ENCODE measurements at regions not wholly inside any gene's neighbourhood (a gene's known extent, or its start where the extent isn't known, plus 50 kb on each side); places are given as distances from the start of the nearest gene placed in this dataset.
A peak's percentile ranks its signal among the peaks of the same experiment; 100 is the strongest.

DNA sequence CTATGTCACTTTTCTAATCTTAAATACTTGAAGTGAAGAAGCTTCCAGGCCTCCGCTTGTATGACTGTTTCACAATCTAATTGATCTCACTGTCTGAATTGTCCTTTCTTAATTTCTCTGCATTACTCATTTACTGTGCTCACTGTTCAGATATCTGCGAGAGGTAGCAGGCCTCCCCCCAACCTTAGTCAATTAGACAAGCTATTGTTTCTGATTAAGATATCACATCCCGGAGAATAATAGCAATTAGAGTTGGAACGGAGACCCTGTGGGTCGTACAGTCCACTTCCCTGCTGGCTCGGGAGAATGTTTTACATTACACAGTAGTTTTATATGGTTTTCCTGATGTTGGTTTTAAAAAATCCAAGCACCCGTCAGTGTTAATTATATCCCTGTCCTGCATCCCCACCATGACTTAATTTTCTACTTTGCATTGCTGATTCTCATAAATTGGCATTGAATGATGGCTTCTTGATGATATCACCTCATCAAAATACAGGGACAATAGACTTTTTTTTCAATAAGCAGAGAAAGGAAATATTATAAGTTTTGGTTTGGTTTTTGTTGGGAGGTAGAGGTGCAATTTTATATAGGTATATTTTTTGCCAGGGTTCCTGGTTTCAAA lies 178.7 kb upstream of the TSHZ2 start:
- DNase-seq, result no peak
- 73 to 84% (median 80%) methylated on average over 7 of the region's 7 CpGs for WGBS, 3 donors
- no peak overlapping the region for H3K4me3 ChIP-seq (ENCODE audit: low read depth in 1 of 3, low read length in 3 of 3)
- no peak overlapping the region for H3K27ac ChIP-seq (ENCODE audit: low read depth in 1 of 3, low read length in 2 of 3)
- peaks cover 0 to 2% (median 0%) of the 10 kb centered on the region in 3 donors for H3K27me3 ChIP-seq (ENCODE audit: control insufficient read depth in 3 of 3, insufficient read depth in 3 of 3, low read length in 3 of 3)
- FAIRE-seq, result no peak
- H3K9me3 ChIP-seq (ENCODE audit: control insufficient read depth in 2 of 2, insufficient read depth in 1 of 2, low read depth in 1 of 2, low read length in 1 of 2), result no peaks in the 10 kb centered on the region
- H3K36me3 ChIP-seq (ENCODE audit: control insufficient read depth in 3 of 3, insufficient read depth in 2 of 3, low read depth in 1 of 3, low read length in 3 of 3), result no peaks in the 10 kb centered on the region
- H3K4me1 ChIP-seq (ENCODE audit: control insufficient read depth in 3 of 3, insufficient read depth in 2 of 3, low read depth in 1 of 3, low read length in 2 of 3), result no peaks in the 10 kb centered on the region

- no peak overlapping the region for H3K4me3 ChIP-seq (ENCODE audit: low read depth in 1 of 3, low read length in 3 of 3)
- no peaks in the 10 kb centered on the region for H3K4me1 ChIP-seq (ENCODE audit: control insufficient read depth in 3 of 3, insufficient read depth in 2 of 3, low read depth in 1 of 3, low read length in 2 of 3)
- H3K9me3 ChIP-seq (ENCODE audit: control insufficient read depth in 2 of 2, insufficient read depth in 1 of 2, low read depth in 1 of 2, low read length in 1 of 2), result no peaks in the 10 kb centered on the region
- no peaks in the 10 kb centered on the region for H3K36me3 ChIP-seq (ENCODE audit: control insufficient read depth in 3 of 3, insufficient read depth in 2 of 3, low read depth in 1 of 3, low read length in 3 of 3)
- no peak overlapping the region for H3K27ac ChIP-seq (ENCODE audit: low read depth in 1 of 3, low read length in 2 of 3)
- DNase-seq (no peak), FAIRE-seq (no peak)
- 45 to 57% (median 53%) methylated on average over 1 of the region's 1 CpG for WGBS, 3 donors
- H3K27me3 ChIP-seq (ENCODE audit: control insufficient read depth in 3 of 3, insufficient read depth in 3 of 3, low read length in 3 of 3), result peaks cover 0 to under 1% (median 0%) of the 10 kb centered on the region in 3 donors
Observed at GRCh38 chr20:52791091-52791490, 181.1 kb upstream of the TSHZ2 start.

DNA sequence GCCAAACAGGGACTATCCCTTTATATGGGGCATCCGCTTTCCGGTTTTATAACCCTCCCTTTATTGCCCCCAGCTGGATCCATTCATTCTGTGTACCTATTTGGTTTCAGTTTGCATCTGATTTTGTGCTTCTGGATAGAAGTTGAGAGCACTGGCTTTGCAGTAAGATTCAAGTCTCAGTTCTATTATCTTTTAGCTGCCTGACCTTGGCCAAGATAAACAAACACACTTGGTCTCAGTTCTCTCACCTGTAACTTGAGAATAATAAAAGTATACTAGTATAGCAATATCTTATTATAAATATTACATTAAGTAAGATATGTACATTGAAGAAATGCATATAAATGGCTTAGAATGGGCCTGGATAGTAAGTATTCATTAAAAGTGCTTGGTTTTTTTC lies 182.4 kb upstream of the TSHZ2 start:
- no peak for DNase-seq
- Histone ChIP-seq H3K4me3 (ENCODE audit: low read depth in 1 of 3, low read length in 3 of 3) (no peak overlapping the region), H3K36me3 (ENCODE audit: control insufficient read depth in 3 of 3, insufficient read depth in 2 of 3, low read depth in 1 of 3, low read length in 3 of 3) (no peaks in the 10 kb centered on the region), H3K9me3 (ENCODE audit: control insufficient read depth in 2 of 2, insufficient read depth in 1 of 2, low read depth in 1 of 2, low read length in 1 of 2) (no peaks in the 10 kb centered on the region), H3K27ac (ENCODE audit: low read depth in 1 of 3, low read length in 2 of 3) (no peak overlapping the region), H3K27me3 (ENCODE audit: control insufficient read depth in 3 of 3, insufficient read depth in 3 of 3, low read length in 3 of 3) (no peaks in the 10 kb centered on the region), H3K4me1 (ENCODE audit: control insufficient read depth in 3 of 3, insufficient read depth in 2 of 3, low read depth in 1 of 3, low read length in 2 of 3) (no peaks in the 10 kb centered on the region)
- WGBS, 3 donors, result 8 to 58% (median 50%) methylated on average over 2 of the region's 2 CpGs
- no peak for FAIRE-seq

- H3K36me3 ChIP-seq (ENCODE audit: control insufficient read depth in 3 of 3, insufficient read depth in 2 of 3, low read depth in 1 of 3, low read length in 3 of 3), result no peaks in the 10 kb centered on the region
- WGBS, 3 donors, result 66 to 76% (median 70%) methylated on average over 3 of the region's 3 CpGs
- DNase-seq, result no peak
- H3K27me3 ChIP-seq (ENCODE audit: control insufficient read depth in 3 of 3, insufficient read depth in 3 of 3, low read length in 3 of 3), result no peaks in the 10 kb centered on the region
- no peaks in the 10 kb centered on the region for H3K4me1 ChIP-seq (ENCODE audit: control insufficient read depth in 3 of 3, insufficient read depth in 2 of 3, low read depth in 1 of 3, low read length in 2 of 3)
- H3K9me3 ChIP-seq (ENCODE audit: control insufficient read depth in 2 of 2, insufficient read depth in 1 of 2, low read depth in 1 of 2, low read length in 1 of 2), result no peaks in the 10 kb centered on the region
- H3K27ac ChIP-seq (ENCODE audit: low read depth in 1 of 3, low read length in 2 of 3), result no peak overlapping the region
- no peak for FAIRE-seq
- H3K4me3 ChIP-seq (ENCODE audit: low read depth in 1 of 3, low read length in 3 of 3), result no peak overlapping the region
Observed at GRCh38 chr20:52787962-52788361, 184.2 kb upstream of the TSHZ2 start.

- no peaks in the 10 kb centered on the region for H3K4me1 ChIP-seq (ENCODE audit: control insufficient read depth in 3 of 3, insufficient read depth in 2 of 3, low read depth in 1 of 3, low read length in 2 of 3)
- H3K27me3 ChIP-seq (ENCODE audit: control insufficient read depth in 3 of 3, insufficient read depth in 3 of 3, low read length in 3 of 3), result no peaks in the 10 kb centered on the region
- no peak for DNase-seq
- no peaks in the 10 kb centered on the region for H3K9me3 ChIP-seq (ENCODE audit: control insufficient read depth in 2 of 2, insufficient read depth in 1 of 2, low read depth in 1 of 2, low read length in 1 of 2)
- H3K4me3 ChIP-seq (ENCODE audit: low read depth in 1 of 3, low read length in 3 of 3), result no peak overlapping the region
- no peaks in the 10 kb centered on the region for H3K36me3 ChIP-seq (ENCODE audit: control insufficient read depth in 3 of 3, insufficient read depth in 2 of 3, low read depth in 1 of 3, low read length in 3 of 3)
- no peak overlapping the region for H3K27ac ChIP-seq (ENCODE audit: low read depth in 1 of 3, low read length in 2 of 3)
- FAIRE-seq, result no peak
- 41 to 70% (median 48%) methylated on average over 3 of the region's 3 CpGs for WGBS, 3 donors
Observed at GRCh38 chr20:52787216-52787615, 184.9 kb upstream of the TSHZ2 start.

GRCh38 chr20:52785679-52786078 lies 186.5 kb upstream of the TSHZ2 start:
- Histone ChIP-seq H3K9me3 (ENCODE audit: control insufficient read depth in 2 of 2, insufficient read depth in 1 of 2, low read depth in 1 of 2, low read length in 1 of 2) (no peaks in the 10 kb centered on the region), H3K4me3 (ENCODE audit: low read depth in 1 of 3, low read length in 3 of 3) (no peak overlapping the region), H3K36me3 (ENCODE audit: control insufficient read depth in 3 of 3, insufficient read depth in 2 of 3, low read depth in 1 of 3, low read length in 3 of 3) (no peaks in the 10 kb centered on the region), H3K27ac (ENCODE audit: low read depth in 1 of 3, low read length in 2 of 3) (no peak overlapping the region), H3K27me3 (ENCODE audit: control insufficient read depth in 3 of 3, insufficient read depth in 3 of 3, low read length in 3 of 3) (no peaks in the 10 kb centered on the region), H3K4me1 (ENCODE audit: control insufficient read depth in 3 of 3, insufficient read depth in 2 of 3, low read depth in 1 of 3, low read length in 2 of 3) (no peaks in the 10 kb centered on the region)
- DNase-seq (no peak), FAIRE-seq (no peak)
- WGBS, 3 donors, result 36 to 63% (median 48%) methylated on average over 6 of the region's 6 CpGs

DNA sequence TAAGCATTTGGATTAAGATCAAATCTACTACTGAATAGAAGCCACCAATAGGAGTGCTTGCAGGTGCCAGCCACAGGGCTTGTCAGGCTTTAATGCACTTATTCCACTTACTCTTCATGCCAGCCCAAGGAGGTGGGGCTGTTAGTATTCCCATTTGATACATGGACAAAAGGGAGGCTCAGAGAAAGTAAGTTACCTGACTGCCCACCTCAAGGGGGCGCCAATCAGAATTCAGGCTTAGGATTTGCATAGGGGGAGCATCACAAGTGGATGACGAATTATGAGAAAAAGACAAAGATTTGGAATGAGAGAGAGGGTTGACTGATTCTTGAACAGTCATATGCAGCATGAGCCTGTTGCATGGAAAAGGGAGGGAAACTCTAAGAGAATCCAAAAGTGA lies 188.4 kb upstream of the TSHZ2 start:
- Histone ChIP-seq H3K4me1 (ENCODE audit: control insufficient read depth in 3 of 3, insufficient read depth in 2 of 3, low read depth in 1 of 3, low read length in 2 of 3) (no peaks in the 10 kb centered on the region), H3K4me3 (ENCODE audit: low read depth in 1 of 3, low read length in 3 of 3) (no peak overlapping the region), H3K27me3 (ENCODE audit: control insufficient read depth in 3 of 3, insufficient read depth in 3 of 3, low read length in 3 of 3) (no peaks in the 10 kb centered on the region), H3K9me3 (ENCODE audit: control insufficient read depth in 2 of 2, insufficient read depth in 1 of 2, low read depth in 1 of 2, low read length in 1 of 2) (no peaks in the 10 kb centered on the region), H3K36me3 (ENCODE audit: control insufficient read depth in 3 of 3, insufficient read depth in 2 of 3, low read depth in 1 of 3, low read length in 3 of 3) (no peaks in the 10 kb centered on the region), H3K27ac (ENCODE audit: low read depth in 1 of 3, low read length in 2 of 3) (no peak overlapping the region)
- DNase-seq, result peak in 1 of 2 donors; percentile 11
- FAIRE-seq, result no peak
- 33 to 57% (median 44%) methylated on average over 2 of the region's 2 CpGs for WGBS, 3 donors

DNA sequence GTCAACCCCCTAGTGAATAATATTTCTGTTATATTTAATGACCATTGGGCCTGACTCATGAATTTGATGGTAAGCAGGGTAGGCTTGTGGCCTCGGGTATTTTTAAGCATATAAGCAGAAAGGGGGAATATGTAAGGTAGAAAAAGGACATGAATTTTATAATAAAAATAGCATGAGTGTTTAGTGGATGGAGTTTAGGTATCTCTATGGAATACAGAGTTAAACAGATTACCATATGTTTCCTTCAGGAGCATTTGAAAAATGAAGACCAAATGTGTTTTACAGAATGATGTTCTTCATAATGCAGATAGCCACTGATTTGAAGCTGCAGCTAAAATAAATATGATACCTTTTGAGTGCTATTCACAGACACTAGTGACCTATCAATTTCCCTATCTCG lies 191.7 kb upstream of the TSHZ2 start:
- Histone ChIP-seq H3K4me3 (ENCODE audit: low read depth in 1 of 3, low read length in 3 of 3) (no peak overlapping the region), H3K27me3 (ENCODE audit: control insufficient read depth in 3 of 3, insufficient read depth in 3 of 3, low read length in 3 of 3) (no peaks in the 10 kb centered on the region), H3K36me3 (ENCODE audit: control insufficient read depth in 3 of 3, insufficient read depth in 2 of 3, low read depth in 1 of 3, low read length in 3 of 3) (no peaks in the 10 kb centered on the region), H3K27ac (ENCODE audit: low read depth in 1 of 3, low read length in 2 of 3) (no peak overlapping the region), H3K4me1 (ENCODE audit: control insufficient read depth in 3 of 3, insufficient read depth in 2 of 3, low read depth in 1 of 3, low read length in 2 of 3) (no peaks in the 10 kb centered on the region), H3K9me3 (ENCODE audit: control insufficient read depth in 2 of 2, insufficient read depth in 1 of 2, low read depth in 1 of 2, low read length in 1 of 2) (no peaks in the 10 kb centered on the region)
- no peak for FAIRE-seq
- no peak for DNase-seq
- 71 to 79% (median 73%) methylated on average over 2 of the region's 2 CpGs for WGBS, 3 donors

DNA sequence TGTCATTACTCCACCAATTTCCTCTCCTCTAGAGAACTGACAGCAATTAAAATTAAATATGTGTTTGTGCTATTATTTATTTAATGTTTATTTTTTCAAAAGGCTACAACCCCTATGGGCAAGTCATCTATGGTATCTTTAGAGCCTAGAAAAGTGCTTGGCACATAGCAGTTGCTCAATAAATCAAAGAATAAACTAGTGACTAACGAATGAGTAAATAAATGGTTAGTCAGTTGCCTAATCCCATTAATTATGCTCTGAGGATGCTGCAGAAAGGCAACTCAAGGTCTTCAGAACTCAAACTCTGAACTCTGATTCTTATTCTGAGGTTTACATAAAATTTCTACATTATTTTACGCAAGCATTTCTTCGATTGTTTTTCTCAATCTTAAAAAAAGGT lies 193.0 kb upstream of the TSHZ2 start:
- WGBS, 3 donors, result 79 to 82% (median 79%) methylated on average over 3 of the region's 3 CpGs

More for the DNA sequence above, 193.0 kb upstream of the TSHZ2 start:
- H3K27me3 ChIP-seq (ENCODE audit: control insufficient read depth in 3 of 3, insufficient read depth in 3 of 3, low read length in 3 of 3), result no peaks in the 10 kb centered on the region
- no peak overlapping the region for H3K4me3 ChIP-seq (ENCODE audit: low read depth in 1 of 3, low read length in 3 of 3)
- no peak overlapping the region for H3K27ac ChIP-seq (ENCODE audit: low read depth in 1 of 3, low read length in 2 of 3)
- H3K4me1 ChIP-seq (ENCODE audit: control insufficient read depth in 3 of 3, insufficient read depth in 2 of 3, low read depth in 1 of 3, low read length in 2 of 3), result no peaks in the 10 kb centered on the region
- no peaks in the 10 kb centered on the region for H3K36me3 ChIP-seq (ENCODE audit: control insufficient read depth in 3 of 3, insufficient read depth in 2 of 3, low read depth in 1 of 3, low read length in 3 of 3)
- FAIRE-seq, result no peak
- no peaks in the 10 kb centered on the region for H3K9me3 ChIP-seq (ENCODE audit: control insufficient read depth in 2 of 2, insufficient read depth in 1 of 2, low read depth in 1 of 2, low read length in 1 of 2)
- DNase-seq, result no peak
